Thoracic aorta (tissue), 2 donors: ENCODE measurements at regions not wholly inside any gene's neighbourhood (a gene's known extent, or its start where the extent isn't known, plus 50 kb on each side); places are given as distances from the start of the nearest gene placed in this dataset.

Source experiments
- ATAC-seq: fragments of 150-250 bp; one replicate; pipeline ENCODE4 v1.8.0; 2017; ENCODE audit warnings: low read depth; ENCODE audit not compliant: insufficient number of reproducible peaks, low FRiP score
- DNase-seq: peaks from one replicate; pipeline ENCODE4 v3.0.0-alpha.2; 2020; ENCODE audit warnings: low spot score
- H3K27ac ChIP-seq, 2 donors: fragments of 200-600 bp; sonication (generic); 1 replicate in 1 of 2; 2 replicates in 1 of 2; pipeline ENCODE4 v1.5.1; 2016; ENCODE audit warnings: mild to moderate bottlenecking in 2 of 2, moderate library complexity in 2 of 2
- H3K27me3 ChIP-seq: fragments of 200-600 bp; sonication (generic); replicated peaks from 2 replicates; pipeline ENCODE4 v1.6.0; 2016; ENCODE audit warnings: mild to moderate bottlenecking; ENCODE audit not compliant: insufficient read depth
- H3K36me3 ChIP-seq: fragments of 200-600 bp; sonication (generic); one replicate; pipeline ENCODE4 v1.5.1; 2016
- H3K4me1 ChIP-seq, 2 donors: fragments of 200-600 bp; sonication (generic); 1 replicate in 1 of 2; 2 replicates in 1 of 2; pipeline versions ENCODE4 v1.5.1 to v1.6.0; 2016; ENCODE audit warnings: low read depth in 2 of 2, mild to moderate bottlenecking in 1 of 2; ENCODE audit not compliant: control insufficient read depth in 1 of 2
- H3K4me3 ChIP-seq: fragments of 200-600 bp; sonication (generic); 2 replicates; pipeline ENCODE4 v1.5.1; 2016; ENCODE audit warnings: mild to moderate bottlenecking
- H3K9me3 ChIP-seq: fragments of 200-600 bp; sonication (generic); 2 replicates; pipeline ENCODE4 v1.5.1; 2016
- TF ChIP-seq, protein P1 (sequence below): fragments of 200-600 bp; sonication (generic); IDR thresholded peaks from one replicate; pipeline ENCODE4 v1.5.1; 2019; ENCODE audit warnings: antibody characterized with exemption

DNA sequence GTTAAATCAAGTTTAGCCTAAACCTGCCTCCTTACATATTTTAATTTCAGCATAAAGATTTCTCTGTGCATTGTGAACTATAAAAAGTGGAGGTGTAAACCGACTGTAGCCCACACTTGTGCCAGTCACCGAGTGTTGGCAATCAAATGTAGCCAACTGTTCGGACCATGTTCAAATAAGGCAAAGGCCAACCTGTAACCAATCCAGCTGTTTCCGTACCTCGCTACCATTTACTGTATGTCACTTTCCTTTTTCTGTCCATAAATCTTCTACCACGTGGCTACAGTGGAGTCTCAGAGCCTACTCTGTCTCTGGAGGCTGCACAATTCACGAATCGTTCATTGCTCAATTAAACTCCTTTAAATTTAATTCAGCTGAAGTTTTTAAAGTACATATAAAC is 156.0 kb downstream of the SLC25A46 start:
- H3K4me1 ChIP-seq, result no peaks in the 10 kb centered on the region
- TF ChIP-seq, protein P1, sequence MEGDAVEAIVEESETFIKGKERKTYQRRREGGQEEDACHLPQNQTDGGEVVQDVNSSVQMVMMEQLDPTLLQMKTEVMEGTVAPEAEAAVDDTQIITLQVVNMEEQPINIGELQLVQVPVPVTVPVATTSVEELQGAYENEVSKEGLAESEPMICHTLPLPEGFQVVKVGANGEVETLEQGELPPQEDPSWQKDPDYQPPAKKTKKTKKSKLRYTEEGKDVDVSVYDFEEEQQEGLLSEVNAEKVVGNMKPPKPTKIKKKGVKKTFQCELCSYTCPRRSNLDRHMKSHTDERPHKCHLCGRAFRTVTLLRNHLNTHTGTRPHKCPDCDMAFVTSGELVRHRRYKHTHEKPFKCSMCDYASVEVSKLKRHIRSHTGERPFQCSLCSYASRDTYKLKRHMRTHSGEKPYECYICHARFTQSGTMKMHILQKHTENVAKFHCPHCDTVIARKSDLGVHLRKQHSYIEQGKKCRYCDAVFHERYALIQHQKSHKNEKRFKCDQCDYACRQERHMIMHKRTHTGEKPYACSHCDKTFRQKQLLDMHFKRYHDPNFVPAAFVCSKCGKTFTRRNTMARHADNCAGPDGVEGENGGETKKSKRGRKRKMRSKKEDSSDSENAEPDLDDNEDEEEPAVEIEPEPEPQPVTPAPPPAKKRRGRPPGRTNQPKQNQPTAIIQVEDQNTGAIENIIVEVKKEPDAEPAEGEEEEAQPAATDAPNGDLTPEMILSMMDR, result no peak
- no peak overlapping the region for H3K27ac ChIP-seq
- no peaks in the 10 kb centered on the region for H3K9me3 ChIP-seq
- no peaks in the 10 kb centered on the region for H3K36me3 ChIP-seq
- no peak overlapping the region for H3K4me3 ChIP-seq
- ATAC-seq (no peak), DNase-seq (no peak)
- H3K27me3 ChIP-seq, result no peaks in the 10 kb centered on the region

DNA sequence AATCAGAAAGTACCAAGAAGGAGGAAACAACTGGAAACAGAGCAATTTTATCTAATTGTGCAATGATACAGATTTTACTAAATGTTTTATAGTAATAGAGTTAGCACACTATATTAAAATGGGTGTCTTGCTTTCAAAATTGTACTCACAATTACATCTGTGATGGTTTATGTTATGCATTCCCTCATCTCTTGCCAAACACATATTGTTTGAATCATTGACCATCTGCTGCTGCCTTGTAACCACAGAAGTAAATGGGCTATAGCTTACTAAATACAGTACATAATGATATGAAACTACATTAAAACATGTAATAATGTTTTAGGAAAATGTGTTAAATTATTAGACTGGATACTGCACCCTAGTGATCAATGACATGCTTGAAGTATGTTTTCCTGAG is 158.1 kb downstream of the SLC25A46 start:
- TF ChIP-seq, protein P1, result no peak
- H3K9me3 ChIP-seq, result no peaks in the 10 kb centered on the region
- H3K27me3 ChIP-seq, result no peaks in the 10 kb centered on the region
- no peak overlapping the region for H3K4me3 ChIP-seq
- no peak overlapping the region for H3K27ac ChIP-seq
- DNase-seq (no peak), ATAC-seq (no peak)
- H3K4me1 ChIP-seq, result no peaks in the 10 kb centered on the region
- no peaks in the 10 kb centered on the region for H3K36me3 ChIP-seq

DNA sequence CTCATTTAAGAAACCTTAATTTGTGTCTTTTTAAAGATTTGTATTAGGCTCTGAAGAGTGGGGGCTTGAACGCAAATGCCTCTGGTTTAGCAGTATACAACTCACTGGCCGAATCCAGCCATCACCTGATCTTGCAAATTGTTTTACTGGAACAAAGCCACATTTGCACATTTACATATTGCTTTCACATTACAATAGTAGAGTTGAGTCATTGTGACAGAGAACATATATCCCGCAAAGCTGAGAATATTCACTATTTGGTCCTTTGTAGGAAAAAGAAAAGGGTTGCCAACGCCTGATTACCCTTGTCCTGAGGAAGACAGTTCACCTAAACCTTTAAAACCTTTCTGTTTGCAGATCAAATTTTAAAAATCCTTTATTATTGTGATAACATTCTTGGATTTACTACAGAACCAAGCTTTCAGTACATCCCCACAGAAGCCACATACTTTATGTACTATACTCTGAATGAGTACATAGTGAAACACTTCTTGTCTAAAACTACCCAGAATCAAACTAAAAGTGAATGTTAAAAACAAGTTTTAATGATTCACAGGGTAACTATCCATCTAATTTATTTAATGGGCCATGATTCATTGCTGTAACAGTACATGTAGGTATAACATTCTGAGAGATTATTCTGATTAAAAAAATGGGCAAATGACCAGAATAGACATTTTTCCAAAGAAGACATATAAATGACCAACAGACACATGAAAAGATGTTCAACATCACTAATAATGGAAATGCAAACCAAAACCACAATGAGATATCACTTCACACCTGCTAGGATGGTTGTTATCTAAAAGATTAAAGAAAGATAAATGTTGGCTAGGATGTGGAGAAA is 161.0 kb downstream of the SLC25A46 start:
- no peak for DNase-seq
- ATAC-seq, result no peak

DNA sequence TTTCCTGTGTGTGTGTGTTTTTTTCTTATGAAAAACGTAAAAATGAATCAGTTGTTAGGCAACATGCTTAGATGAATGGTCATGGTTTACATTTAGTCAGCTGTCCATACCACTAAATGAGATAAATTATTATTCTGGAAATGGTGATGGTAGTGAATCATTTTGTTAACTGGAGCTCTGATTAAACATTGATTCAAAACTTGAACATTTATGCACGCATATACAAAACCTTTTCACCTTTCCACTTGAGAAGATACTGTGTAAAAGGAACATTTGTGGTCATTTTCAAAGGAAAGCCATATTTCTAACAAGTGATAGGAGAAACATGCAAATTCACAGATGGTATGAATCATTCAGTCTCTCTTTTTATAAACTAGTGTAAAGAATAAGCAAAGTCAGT is 162.0 kb downstream of the SLC25A46 start:
- TF ChIP-seq, protein P1, result no peak
- Histone ChIP-seq H3K36me3 (no peaks in the 10 kb centered on the region), H3K4me1 (no peaks in the 10 kb centered on the region), H3K9me3 (no peaks in the 10 kb centered on the region), H3K27me3 (no peaks in the 10 kb centered on the region), H3K4me3 (no peak overlapping the region), H3K27ac (no peak overlapping the region)
- ATAC-seq, result no peak
- no peak for DNase-seq

More for the DNA sequence above, 161.0 kb downstream of the SLC25A46 start:
- TF ChIP-seq, protein P1, result no peak
- Histone ChIP-seq H3K4me3 (no peak overlapping the region), H3K9me3 (no peaks in the 10 kb centered on the region), H3K27ac (no peak overlapping the region), H3K36me3 (no peaks in the 10 kb centered on the region), H3K4me1 (no peaks in the 10 kb centered on the region), H3K27me3 (no peaks in the 10 kb centered on the region)

DNA sequence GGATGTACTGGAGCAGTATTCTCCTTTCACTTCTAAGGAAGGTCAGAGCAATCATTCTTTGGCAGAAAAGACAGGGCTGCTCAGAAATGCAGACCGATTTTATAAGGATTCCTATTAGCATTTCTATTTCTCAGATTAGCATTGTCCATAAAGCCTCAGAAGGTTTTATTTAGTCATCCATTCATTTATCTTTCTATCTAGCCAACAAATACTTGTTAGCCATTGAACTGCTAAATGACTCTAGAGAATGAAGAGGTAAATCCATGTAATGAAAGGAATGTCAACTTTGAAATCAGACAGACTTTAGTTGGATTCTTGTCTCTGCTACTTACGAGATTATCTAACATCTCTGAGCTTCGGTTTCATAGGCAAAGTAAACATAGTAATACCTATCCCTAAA is 165.2 kb downstream of the SLC25A46 start:
- H3K27ac ChIP-seq, result no peak overlapping the region
- peaks cover 0 to 1% of the 10 kb centered on the region in 2 donors for H3K4me1 ChIP-seq
- no peaks in the 10 kb centered on the region for H3K9me3 ChIP-seq
- H3K27me3 ChIP-seq, result no peaks in the 10 kb centered on the region
- no peaks in the 10 kb centered on the region for H3K36me3 ChIP-seq
- ATAC-seq (no peak), DNase-seq (no peak)
- TF ChIP-seq, protein P1, result no peak
- H3K4me3 ChIP-seq, result no peak overlapping the region
